ENCODE measurements at regions not wholly inside any gene's neighbourhood (a gene's known extent, or its start where the extent isn't known, plus 50 kb on each side); places are given as distances from the start of the nearest gene placed in this dataset.
"Not testable (repeated sequence)": the region's sequence is repeated elsewhere in the genome, so short reads cannot be mapped to it uniquely, and the experiment has no call there.

- no peak for DNase-seq (ENCODE audit: low spot score)
- no peak for TF ChIP-seq CTCF (IDR thresholded peaks at IDR 0.05; ENCODE audit: extremely low read depth, missing control alignments)
Measured at GRCh38 chr14:37711831-37712475, 116.5 kb downstream of the TTC6 start.

GRCh38 chr14:37712476-37712860 lies 117.0 kb downstream of the TTC6 start:
- DNase-seq (ENCODE audit: low spot score), result not testable (repeated sequence)

GRCh38 chr14:37712976-37713431 lies 117.6 kb downstream of the TTC6 start:
- no peak for TF ChIP-seq CTCF (IDR thresholded peaks at IDR 0.05; ENCODE audit: extremely low read depth, missing control alignments)
- DNase-seq (ENCODE audit: low spot score), result no peak

GRCh38 chr14:37720131-37720530 lies 124.7 kb downstream of the TTC6 start:
- no peak for TF ChIP-seq CTCF (IDR thresholded peaks at IDR 0.05; ENCODE audit: extremely low read depth, missing control alignments)
- DNase-seq (ENCODE audit: low spot score), result no peak

- DNase-seq (ENCODE audit: low spot score), result no peak
Measured at GRCh38 chr14:37721976-37722659, 126.7 kb downstream of the TTC6 start.

GRCh38 chr14:37723515-37723914 lies 128.1 kb downstream of the TTC6 start:
- TF ChIP-seq CTCF (IDR thresholded peaks at IDR 0.05; ENCODE audit: extremely low read depth, missing control alignments), result no peak

More at GRCh38 chr14:37721976-37722659, 126.7 kb downstream of the TTC6 start:
- TF ChIP-seq CTCF (IDR thresholded peaks at IDR 0.05; ENCODE audit: extremely low read depth, missing control alignments), result no peak

GRCh38 chr14:37726708-37727107 lies 131.3 kb downstream of the TTC6 start:
- no peak for DNase-seq (ENCODE audit: low spot score)
- TF ChIP-seq CTCF (IDR thresholded peaks at IDR 0.05; ENCODE audit: extremely low read depth, missing control alignments), result no peak

More at GRCh38 chr14:37723515-37723914, 128.1 kb downstream of the TTC6 start:
- DNase-seq (ENCODE audit: low spot score), result no peak

Measured in GM20000 (cell line).